GM23338 (cell line): ENCODE measurements at regions not wholly inside any gene's neighbourhood (a gene's known extent, or its start where the extent isn't known, plus 50 kb on each side); places are given as distances from the start of the nearest gene placed in this dataset.

Experiments
- ATAC-seq: fragments of 200-7000 bp; cut with Tn5 transposase; 3 replicates; pipeline ENCODE4 v1.9.1; 2020
- DNase-seq: peaks from one replicate; pipeline ENCODE4 v3.0.0-alpha.2; 2015; ENCODE audit warnings: low spot score
- H2AFZ ChIP-seq: fragments of 200-600 bp; sonication (generic); 2 replicates; pipeline ENCODE4 v1.8.0; 2016; ENCODE audit warnings: antibody characterized with exemption, mild to moderate bottlenecking, moderate library complexity
- H3F3A ChIP-seq: fragments of 200-600 bp; sonication (generic); replicated peaks from 2 replicates; pipeline ENCODE4 v1.8.0; 2017; ENCODE audit warnings: antibody characterized with exemption, mixed run types, low read depth
- H3K27ac ChIP-seq: fragments of 200-600 bp; sonication (generic); 2 replicates; pipeline ENCODE4 v1.6.1; 2016; ENCODE audit warnings: low read depth
- H3K27me3 ChIP-seq: fragments of 200-600 bp; sonication (generic); 2 replicates; pipeline ENCODE4 v1.8.0; 2016; ENCODE audit warnings: mild to moderate bottlenecking, mixed run types, moderate library complexity; ENCODE audit not compliant: insufficient read depth
- H3K36me3 ChIP-seq: fragments of 200-600 bp; sonication (generic); 2 replicates; pipeline ENCODE4 v1.8.0; 2016; ENCODE audit warnings: mild to moderate bottlenecking; ENCODE audit not compliant: insufficient read depth
- H3K4me1 ChIP-seq: fragments of 200-600 bp; sonication (generic); 2 replicates; pipeline ENCODE4 v1.8.0; 2016; ENCODE audit warnings: mild to moderate bottlenecking, moderate library complexity; ENCODE audit not compliant: insufficient read depth
- H3K4me2 ChIP-seq: fragments of 200-600 bp; sonication (generic); 2 replicates; pipeline ENCODE4 v1.7.1; 2017; ENCODE audit warnings: mixed run types
- H3K4me3 ChIP-seq: fragments of 200-600 bp; sonication (generic); 2 replicates; pipeline ENCODE4 v1.6.1; 2016; ENCODE audit warnings: mixed run types
- H3K79me2 ChIP-seq: fragments of 200-600 bp; sonication (generic); replicated peaks from 2 replicates; pipeline ENCODE4 v1.8.0; 2017; ENCODE audit warnings: mild to moderate bottlenecking; ENCODE audit not compliant: insufficient read depth
- H3K9me2 ChIP-seq: fragments of 200-600 bp; sonication (generic); 2 replicates; pipeline ENCODE4 v1.8.0; 2017; ENCODE audit not compliant: insufficient read depth
- H4K20me1 ChIP-seq: fragments of 200-600 bp; sonication (generic); replicated peaks from 2 replicates; pipeline ENCODE4 v1.8.0; 2017; ENCODE audit warnings: mild to moderate bottlenecking; ENCODE audit not compliant: insufficient read depth
- H3K27ac Mint-ChIP-seq: 2 replicates; pipeline ENCODE4 v1.8.0; 2020; ENCODE audit warnings: inconsistent platforms, mild to moderate bottlenecking, moderate library complexity, mixed read lengths
- H3K27me3 Mint-ChIP-seq: 3 replicates; pipeline ENCODE4 v1.8.0; 2022; ENCODE audit warnings: low read depth, mild to moderate bottlenecking, moderate library complexity, mixed read lengths, inconsistent platforms; ENCODE audit not compliant: insufficient read depth, poor library complexity
- H3K36me3 Mint-ChIP-seq: 3 replicates; pipeline ENCODE4 v1.8.0; 2021; ENCODE audit warnings: low read depth, mild to moderate bottlenecking, inconsistent platforms, moderate library complexity, mixed read lengths
- H3K4me1 Mint-ChIP-seq: 3 replicates; pipeline ENCODE4 v1.8.0; 2020; ENCODE audit warnings: mild to moderate bottlenecking, inconsistent platforms, mixed read lengths
- H3K4me3 Mint-ChIP-seq: 3 replicates; pipeline ENCODE4 v1.8.0; 2021; ENCODE audit warnings: moderate library complexity, mild to moderate bottlenecking, inconsistent platforms, mixed read lengths
- H3K9me3 Mint-ChIP-seq: 3 replicates; pipeline ENCODE4 v1.8.0; 2020; ENCODE audit warnings: moderate library complexity, mild to moderate bottlenecking, inconsistent platforms, mixed read lengths
- CREB1 ChIP-seq: fragments of 250-450 bp; sonication (Bioruptor Pico); IDR thresholded peaks from 2 replicates; pipeline ENCODE4 v1.5.0; 2020; ENCODE audit warnings: low read depth, mild to moderate bottlenecking, moderate library complexity
- EZH2 ChIP-seq: fragments of 200-600 bp; sonication (generic); IDR thresholded peaks from one replicate; pipeline ENCODE4 v1.8.0; 2017; ENCODE audit warnings: antibody characterized with exemption, mild to moderate bottlenecking, low read depth; ENCODE audit not compliant: unreplicated experiment
- EZH2phosphoT487 ChIP-seq: fragments of 200-600 bp; sonication (generic); IDR thresholded peaks from one replicate; pipeline ENCODE4 v1.8.1; 2018; ENCODE audit warnings: antibody characterized with exemption; ENCODE audit not compliant: unreplicated experiment
- JUNB ChIP-seq: IDR thresholded peaks from one replicate; pipeline ENCODE4 v1.6.1; 2016; ENCODE audit warnings: antibody characterized with exemption; ENCODE audit not compliant: unreplicated experiment
- NANOG ChIP-seq: IDR thresholded peaks from 2 replicates; pipeline ENCODE4 v1.6.1; 2016; ENCODE audit warnings: antibody characterized with exemption, borderline replicate concordance
- POLR2AphosphoS5 ChIP-seq: IDR thresholded peaks from 2 replicates; pipeline ENCODE4 v1.6.1; 2016; ENCODE audit warnings: antibody characterized with exemption, low read depth
- STAT1 ChIP-seq: IDR thresholded peaks from one replicate; pipeline ENCODE4 v1.6.1; 2016; ENCODE audit warnings: antibody characterized with exemption; ENCODE audit not compliant: unreplicated experiment
- ZNF114 ChIP-seq: fragments of 250-450 bp; sonication (Bioruptor Pico); IDR thresholded peaks from 2 replicates; pipeline ENCODE4 v1.5.0; 2020; ENCODE audit warnings: mild to moderate bottlenecking, moderate library complexity
- ZNF331 ChIP-seq: fragments of 250-450 bp; sonication (Bioruptor Pico); IDR thresholded peaks from 2 replicates; pipeline ENCODE4 v1.5.0; 2020; ENCODE audit warnings: low read depth, mild to moderate bottlenecking, moderate library complexity
- TF ChIP-seq, protein P1 (sequence below), 2 experiments: fragments of 200-600 bp in 1 of 2; sonication (generic) in 1 of 2; conservative IDR thresholded peaks; 2 replicates each; pipeline versions ENCODE4 v1.5.1 to v1.6.1; 2016 to 2017; ENCODE audit warnings: antibody characterized with exemption in 2 of 2, low read depth in 2 of 2, mild to moderate bottlenecking in 2 of 2, moderate library complexity in 1 of 2
- TF ChIP-seq, protein P2 (sequence below): fragments of 250-450 bp; sonication (Bioruptor Pico); IDR thresholded peaks from 2 replicates; pipeline ENCODE4 v1.5.0; 2020; ENCODE audit warnings: mild to moderate bottlenecking, moderate library complexity
- TF ChIP-seq, protein P3 (sequence below): IDR thresholded peaks from one replicate; pipeline ENCODE4 v1.6.1; 2018; ENCODE audit warnings: antibody characterized with exemption; ENCODE audit not compliant: unreplicated experiment
- TF ChIP-seq, protein P4 (sequence below): IDR thresholded peaks from 2 replicates; pipeline ENCODE4 v1.6.1; 2016; ENCODE audit warnings: antibody characterized with exemption

DNA sequence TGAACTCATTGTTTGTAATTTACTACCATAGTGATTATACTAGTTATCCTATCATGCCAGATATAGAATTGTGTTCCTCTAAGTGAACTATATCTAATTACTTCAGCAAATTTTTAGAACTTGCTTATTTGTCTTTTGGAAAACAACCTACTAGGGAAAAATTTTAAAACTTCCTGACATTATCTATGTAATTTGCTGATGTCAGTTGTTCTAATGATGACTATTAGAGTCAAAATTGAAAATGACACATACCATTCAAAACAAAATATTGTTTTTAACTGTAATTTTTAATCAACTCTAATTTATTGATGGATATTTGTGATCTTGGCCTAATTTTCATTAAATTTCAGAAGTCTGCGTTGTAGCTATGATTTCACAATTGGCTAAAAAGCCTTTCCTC lies 106.7 kb upstream of the ROBO2 start:
- no peaks in the 10 kb centered on the region for H3K27me3 ChIP-seq
- H3F3A ChIP-seq = no peaks in the 10 kb centered on the region
- no peak for DNase-seq
- TF ChIP-seq NANOG = no peak
- TF ChIP-seq, protein P1, sequence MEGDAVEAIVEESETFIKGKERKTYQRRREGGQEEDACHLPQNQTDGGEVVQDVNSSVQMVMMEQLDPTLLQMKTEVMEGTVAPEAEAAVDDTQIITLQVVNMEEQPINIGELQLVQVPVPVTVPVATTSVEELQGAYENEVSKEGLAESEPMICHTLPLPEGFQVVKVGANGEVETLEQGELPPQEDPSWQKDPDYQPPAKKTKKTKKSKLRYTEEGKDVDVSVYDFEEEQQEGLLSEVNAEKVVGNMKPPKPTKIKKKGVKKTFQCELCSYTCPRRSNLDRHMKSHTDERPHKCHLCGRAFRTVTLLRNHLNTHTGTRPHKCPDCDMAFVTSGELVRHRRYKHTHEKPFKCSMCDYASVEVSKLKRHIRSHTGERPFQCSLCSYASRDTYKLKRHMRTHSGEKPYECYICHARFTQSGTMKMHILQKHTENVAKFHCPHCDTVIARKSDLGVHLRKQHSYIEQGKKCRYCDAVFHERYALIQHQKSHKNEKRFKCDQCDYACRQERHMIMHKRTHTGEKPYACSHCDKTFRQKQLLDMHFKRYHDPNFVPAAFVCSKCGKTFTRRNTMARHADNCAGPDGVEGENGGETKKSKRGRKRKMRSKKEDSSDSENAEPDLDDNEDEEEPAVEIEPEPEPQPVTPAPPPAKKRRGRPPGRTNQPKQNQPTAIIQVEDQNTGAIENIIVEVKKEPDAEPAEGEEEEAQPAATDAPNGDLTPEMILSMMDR (conservative IDR thresholded peaks at IDR 0.05; ENCODE audit: low read depth in 2 of 2) = no peak
- no peak for TF ChIP-seq CREB1 (CRISPR knock-in tag)
- TF ChIP-seq EZH2phosphoT487 = no peak
- no peak for TF ChIP-seq ZNF114 (CRISPR knock-in tag)
- TF ChIP-seq, protein P2, sequence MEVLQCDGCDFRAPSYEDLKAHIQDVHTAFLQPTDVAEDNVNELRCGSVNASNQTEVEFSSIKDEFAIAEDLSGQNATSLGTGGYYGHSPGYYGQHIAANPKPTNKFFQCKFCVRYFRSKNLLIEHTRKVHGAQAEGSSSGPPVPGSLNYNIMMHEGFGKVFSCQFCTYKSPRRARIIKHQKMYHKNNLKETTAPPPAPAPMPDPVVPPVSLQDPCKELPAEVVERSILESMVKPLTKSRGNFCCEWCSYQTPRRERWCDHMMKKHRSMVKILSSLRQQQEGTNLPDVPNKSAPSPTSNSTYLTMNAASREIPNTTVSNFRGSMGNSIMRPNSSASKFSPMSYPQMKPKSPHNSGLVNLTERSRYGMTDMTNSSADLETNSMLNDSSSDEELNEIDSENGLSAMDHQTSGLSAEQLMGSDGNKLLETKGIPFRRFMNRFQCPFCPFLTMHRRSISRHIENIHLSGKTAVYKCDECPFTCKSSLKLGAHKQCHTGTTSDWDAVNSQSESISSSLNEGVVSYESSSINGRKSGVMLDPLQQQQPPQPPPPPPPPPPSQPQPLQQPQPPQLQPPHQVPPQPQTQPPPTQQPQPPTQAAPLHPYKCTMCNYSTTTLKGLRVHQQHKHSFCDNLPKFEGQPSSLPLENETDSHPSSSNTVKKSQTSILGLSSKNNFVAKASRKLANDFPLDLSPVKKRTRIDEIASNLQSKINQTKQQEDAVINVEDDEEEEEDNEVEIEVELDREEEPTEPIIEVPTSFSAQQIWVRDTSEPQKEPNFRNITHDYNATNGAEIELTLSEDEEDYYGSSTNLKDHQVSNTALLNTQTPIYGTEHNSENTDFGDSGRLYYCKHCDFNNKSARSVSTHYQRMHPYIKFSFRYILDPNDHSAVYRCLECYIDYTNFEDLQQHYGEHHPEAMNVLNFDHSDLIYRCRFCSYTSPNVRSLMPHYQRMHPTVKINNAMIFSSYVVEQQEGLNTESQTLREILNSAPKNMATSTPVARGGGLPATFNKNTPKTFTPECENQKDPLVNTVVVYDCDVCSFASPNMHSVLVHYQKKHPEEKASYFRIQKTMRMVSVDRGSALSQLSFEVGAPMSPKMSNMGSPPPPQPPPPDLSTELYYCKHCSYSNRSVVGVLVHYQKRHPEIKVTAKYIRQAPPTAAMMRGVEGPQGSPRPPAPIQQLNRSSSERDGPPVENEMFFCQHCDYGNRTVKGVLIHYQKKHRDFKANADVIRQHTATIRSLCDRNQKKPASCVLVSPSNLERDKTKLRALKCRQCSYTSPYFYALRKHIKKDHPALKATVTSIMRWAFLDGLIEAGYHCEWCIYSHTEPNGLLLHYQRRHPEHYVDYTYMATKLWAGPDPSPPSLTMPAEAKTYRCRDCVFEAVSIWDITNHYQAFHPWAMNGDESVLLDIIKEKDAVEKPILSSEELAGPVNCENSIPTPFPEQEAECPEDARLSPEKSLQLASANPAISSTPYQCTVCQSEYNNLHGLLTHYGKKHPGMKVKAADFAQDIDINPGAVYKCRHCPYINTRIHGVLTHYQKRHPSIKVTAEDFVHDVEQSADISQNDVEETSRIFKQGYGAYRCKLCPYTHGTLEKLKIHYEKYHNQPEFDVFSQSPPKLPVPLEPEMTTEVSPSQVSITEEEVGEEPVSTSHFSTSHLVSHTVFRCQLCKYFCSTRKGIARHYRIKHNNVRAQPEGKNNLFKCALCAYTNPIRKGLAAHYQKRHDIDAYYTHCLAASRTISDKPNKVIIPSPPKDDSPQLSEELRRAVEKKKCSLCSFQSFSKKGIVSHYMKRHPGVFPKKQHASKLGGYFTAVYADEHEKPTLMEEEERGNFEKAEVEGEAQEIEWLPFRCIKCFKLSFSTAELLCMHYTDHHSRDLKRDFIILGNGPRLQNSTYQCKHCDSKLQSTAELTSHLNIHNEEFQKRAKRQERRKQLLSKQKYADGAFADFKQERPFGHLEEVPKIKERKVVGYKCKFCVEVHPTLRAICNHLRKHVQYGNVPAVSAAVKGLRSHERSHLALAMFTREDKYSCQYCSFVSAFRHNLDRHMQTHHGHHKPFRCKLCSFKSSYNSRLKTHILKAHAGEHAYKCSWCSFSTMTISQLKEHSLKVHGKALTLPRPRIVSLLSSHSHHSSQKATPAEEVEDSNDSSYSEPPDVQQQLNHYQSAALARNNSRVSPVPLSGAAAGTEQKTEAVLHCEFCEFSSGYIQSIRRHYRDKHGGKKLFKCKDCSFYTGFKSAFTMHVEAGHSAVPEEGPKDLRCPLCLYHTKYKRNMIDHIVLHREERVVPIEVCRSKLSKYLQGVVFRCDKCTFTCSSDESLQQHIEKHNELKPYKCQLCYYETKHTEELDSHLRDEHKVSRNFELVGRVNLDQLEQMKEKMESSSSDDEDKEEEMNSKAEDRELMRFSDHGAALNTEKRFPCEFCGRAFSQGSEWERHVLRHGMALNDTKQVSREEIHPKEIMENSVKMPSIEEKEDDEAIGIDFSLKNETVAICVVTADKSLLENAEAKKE (CRISPR knock-in tag) = no peak
- TF ChIP-seq ZNF331 = no peak
- no peak for TF ChIP-seq POLR2AphosphoS5
- no peak for TF ChIP-seq STAT1
- TF ChIP-seq, protein P3, sequence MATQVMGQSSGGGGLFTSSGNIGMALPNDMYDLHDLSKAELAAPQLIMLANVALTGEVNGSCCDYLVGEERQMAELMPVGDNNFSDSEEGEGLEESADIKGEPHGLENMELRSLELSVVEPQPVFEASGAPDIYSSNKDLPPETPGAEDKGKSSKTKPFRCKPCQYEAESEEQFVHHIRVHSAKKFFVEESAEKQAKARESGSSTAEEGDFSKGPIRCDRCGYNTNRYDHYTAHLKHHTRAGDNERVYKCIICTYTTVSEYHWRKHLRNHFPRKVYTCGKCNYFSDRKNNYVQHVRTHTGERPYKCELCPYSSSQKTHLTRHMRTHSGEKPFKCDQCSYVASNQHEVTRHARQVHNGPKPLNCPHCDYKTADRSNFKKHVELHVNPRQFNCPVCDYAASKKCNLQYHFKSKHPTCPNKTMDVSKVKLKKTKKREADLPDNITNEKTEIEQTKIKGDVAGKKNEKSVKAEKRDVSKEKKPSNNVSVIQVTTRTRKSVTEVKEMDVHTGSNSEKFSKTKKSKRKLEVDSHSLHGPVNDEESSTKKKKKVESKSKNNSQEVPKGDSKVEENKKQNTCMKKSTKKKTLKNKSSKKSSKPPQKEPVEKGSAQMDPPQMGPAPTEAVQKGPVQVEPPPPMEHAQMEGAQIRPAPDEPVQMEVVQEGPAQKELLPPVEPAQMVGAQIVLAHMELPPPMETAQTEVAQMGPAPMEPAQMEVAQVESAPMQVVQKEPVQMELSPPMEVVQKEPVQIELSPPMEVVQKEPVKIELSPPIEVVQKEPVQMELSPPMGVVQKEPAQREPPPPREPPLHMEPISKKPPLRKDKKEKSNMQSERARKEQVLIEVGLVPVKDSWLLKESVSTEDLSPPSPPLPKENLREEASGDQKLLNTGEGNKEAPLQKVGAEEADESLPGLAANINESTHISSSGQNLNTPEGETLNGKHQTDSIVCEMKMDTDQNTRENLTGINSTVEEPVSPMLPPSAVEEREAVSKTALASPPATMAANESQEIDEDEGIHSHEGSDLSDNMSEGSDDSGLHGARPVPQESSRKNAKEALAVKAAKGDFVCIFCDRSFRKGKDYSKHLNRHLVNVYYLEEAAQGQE = no peak
- TF ChIP-seq EZH2 = no peak
- no peak for TF ChIP-seq JUNB
- TF ChIP-seq, protein P4, sequence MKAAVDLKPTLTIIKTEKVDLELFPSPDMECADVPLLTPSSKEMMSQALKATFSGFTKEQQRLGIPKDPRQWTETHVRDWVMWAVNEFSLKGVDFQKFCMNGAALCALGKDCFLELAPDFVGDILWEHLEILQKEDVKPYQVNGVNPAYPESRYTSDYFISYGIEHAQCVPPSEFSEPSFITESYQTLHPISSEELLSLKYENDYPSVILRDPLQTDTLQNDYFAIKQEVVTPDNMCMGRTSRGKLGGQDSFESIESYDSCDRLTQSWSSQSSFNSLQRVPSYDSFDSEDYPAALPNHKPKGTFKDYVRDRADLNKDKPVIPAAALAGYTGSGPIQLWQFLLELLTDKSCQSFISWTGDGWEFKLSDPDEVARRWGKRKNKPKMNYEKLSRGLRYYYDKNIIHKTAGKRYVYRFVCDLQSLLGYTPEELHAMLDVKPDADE = no peak
- no peak overlapping the region for H3K4me3 Mint-ChIP-seq
- H2AFZ ChIP-seq = no peak overlapping the region
- no peaks in the 10 kb centered on the region for H4K20me1 ChIP-seq
- peaks cover under 1% of the 10 kb centered on the region; the same call in 1 of the 3 replicates for H3K9me3 Mint-ChIP-seq
- no peak overlapping the region for H3K4me2 ChIP-seq
- no peaks in the 10 kb centered on the region; the same call in 1 of the 2 replicates for H3K9me2 ChIP-seq
- ATAC-seq = no peak
- no peaks in the 10 kb centered on the region for H3K36me3 ChIP-seq
- no peak overlapping the region for H3K27ac ChIP-seq
- H3K79me2 ChIP-seq = no peaks in the 10 kb centered on the region
- no peaks in the 10 kb centered on the region for H3K27me3 Mint-ChIP-seq
- H3K4me1 Mint-ChIP-seq = peaks cover 7% of the 10 kb centered on the region
- H3K27ac Mint-ChIP-seq = no peak overlapping the region
- H3K4me3 ChIP-seq = no peak overlapping the region
- H3K4me1 ChIP-seq = no peaks in the 10 kb centered on the region
- H3K36me3 Mint-ChIP-seq = peaks cover 3% of the 10 kb centered on the region; the same call in 1 of the 3 replicates
